ENCODE measurements at regions not wholly inside any gene's neighbourhood (a gene's known extent, or its start where the extent isn't known, plus 50 kb on each side); places are given as distances from the start of the nearest gene placed in this dataset.

DNA sequence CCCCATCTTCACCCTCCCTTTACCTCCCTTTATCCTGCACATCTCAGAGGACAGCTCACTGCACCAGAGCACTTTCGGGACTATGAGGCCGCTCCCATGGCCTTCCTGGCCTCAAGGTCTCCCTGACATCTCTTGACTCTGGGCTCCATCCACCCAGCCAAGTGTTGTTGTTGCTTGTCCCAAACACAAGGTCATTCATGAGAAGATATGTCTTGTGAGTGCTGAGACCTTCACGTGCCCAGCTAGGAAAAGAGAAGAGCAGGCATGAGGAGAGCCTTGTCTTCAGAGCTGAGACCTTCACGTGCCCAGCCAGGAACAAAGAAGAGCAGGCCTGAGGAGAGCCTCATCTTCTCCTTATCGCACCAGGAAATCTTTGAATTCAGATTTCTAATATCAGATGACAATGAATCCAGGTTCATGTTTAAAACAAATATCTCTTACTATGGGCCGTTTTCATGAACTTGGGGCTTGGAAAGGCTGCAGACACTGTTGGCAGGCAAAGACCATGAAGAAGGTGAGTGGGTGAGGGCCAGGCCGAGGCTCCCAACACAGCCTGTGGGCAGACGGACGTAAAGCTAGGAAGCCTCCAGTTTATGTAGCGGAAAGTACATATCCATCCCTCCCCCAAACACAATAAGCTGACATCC lies 256.1 kb downstream of the NDUFA10 start:
- no peak for TF ChIP-seq ZBTB33 (IDR thresholded peaks at IDR 0.05)
- no peak for TF ChIP-seq CTCF (IDR thresholded peaks at IDR 0.05 in 2 of 3, conservative IDR thresholded peaks at IDR 0.05 in 1 of 3; ENCODE audit: control insufficient read depth in 2 of 3, extremely low read depth in 1 of 3, insufficient read depth in 1 of 3, low read depth in 3 of 3, low read length in 3 of 3)

Measured in GM12878 (cell line).